ENCODE measurements at regions not wholly inside any gene's neighbourhood (a gene's known extent, or its start where the extent isn't known, plus 50 kb on each side); places are given as distances from the start of the nearest gene placed in this dataset.

DNA sequence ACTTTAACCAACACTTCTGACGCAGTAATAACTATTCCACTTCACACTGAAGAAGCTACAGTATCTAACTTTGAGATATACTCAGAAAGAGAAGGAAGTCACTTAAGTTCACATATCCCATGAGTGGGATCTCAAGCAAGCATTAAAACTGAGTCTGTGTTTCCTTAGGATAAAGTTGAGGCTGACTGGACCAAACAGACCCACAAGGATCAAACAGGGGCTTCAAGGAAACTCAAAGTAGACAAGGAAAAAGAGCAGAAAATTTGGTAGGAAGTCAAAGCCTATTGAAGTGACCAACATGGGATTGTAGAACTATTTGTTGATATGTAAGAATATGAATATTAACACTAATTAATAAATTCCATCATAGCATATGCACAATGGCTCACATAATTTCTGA is 294.9 kb downstream of the ADGB start:
- H3K4me1 Mint-ChIP-seq = no peaks in the 10 kb centered on the region
- H3K4me3 Mint-ChIP-seq = no peak overlapping the region
- H3K27me3 Mint-ChIP-seq = peaks cover 5% of the 10 kb centered on the region
- peaks cover 2% of the 10 kb centered on the region for H3K36me3 Mint-ChIP-seq
- H3K27ac Mint-ChIP-seq = no peak overlapping the region
- no peaks in the 10 kb centered on the region for H3K9me3 Mint-ChIP-seq

GRCh38 chr6:146894624-146895023 is 295.9 kb downstream of the ADGB start:
- H3K4me1 Mint-ChIP-seq = no peaks in the 10 kb centered on the region
- H3K36me3 Mint-ChIP-seq = peaks cover 2% of the 10 kb centered on the region
- no peak overlapping the region for H3K27ac Mint-ChIP-seq
- H3K9me3 Mint-ChIP-seq = peaks cover 0 to 2% (median 1%) of the 10 kb centered on the region in 3 donors
- no peak overlapping the region for H3K4me3 Mint-ChIP-seq
- peaks cover 5% of the 10 kb centered on the region for H3K27me3 Mint-ChIP-seq

GRCh38 chr6:146895101-146895771 is 296.5 kb downstream of the ADGB start:
- H3K4me1 Mint-ChIP-seq = no peaks in the 10 kb centered on the region

GRCh38 chr6:146895772-146896061 is 296.9 kb downstream of the ADGB start:
- Mint-ChIP-seq H3K27ac (no peak overlapping the region), H3K27me3 (peaks cover 5% of the 10 kb centered on the region), H3K4me3 (no peak overlapping the region), H3K4me1 (no peaks in the 10 kb centered on the region), H3K9me3 (peaks cover 0 to 2% (median 1%) of the 10 kb centered on the region in 3 donors), H3K36me3 (peaks cover 2% of the 10 kb centered on the region)

More at GRCh38 chr6:146895101-146895771, 296.5 kb downstream of the ADGB start:
- Mint-ChIP-seq H3K27ac (peak overlapping the region in 1 of 3 donors; percentile 6), H3K9me3 (peaks cover 0 to 2% (median 1%) of the 10 kb centered on the region in 3 donors), H3K27me3 (peaks cover 5% of the 10 kb centered on the region), H3K36me3 (peaks cover 2% of the 10 kb centered on the region), H3K4me3 (no peak overlapping the region)

DNA sequence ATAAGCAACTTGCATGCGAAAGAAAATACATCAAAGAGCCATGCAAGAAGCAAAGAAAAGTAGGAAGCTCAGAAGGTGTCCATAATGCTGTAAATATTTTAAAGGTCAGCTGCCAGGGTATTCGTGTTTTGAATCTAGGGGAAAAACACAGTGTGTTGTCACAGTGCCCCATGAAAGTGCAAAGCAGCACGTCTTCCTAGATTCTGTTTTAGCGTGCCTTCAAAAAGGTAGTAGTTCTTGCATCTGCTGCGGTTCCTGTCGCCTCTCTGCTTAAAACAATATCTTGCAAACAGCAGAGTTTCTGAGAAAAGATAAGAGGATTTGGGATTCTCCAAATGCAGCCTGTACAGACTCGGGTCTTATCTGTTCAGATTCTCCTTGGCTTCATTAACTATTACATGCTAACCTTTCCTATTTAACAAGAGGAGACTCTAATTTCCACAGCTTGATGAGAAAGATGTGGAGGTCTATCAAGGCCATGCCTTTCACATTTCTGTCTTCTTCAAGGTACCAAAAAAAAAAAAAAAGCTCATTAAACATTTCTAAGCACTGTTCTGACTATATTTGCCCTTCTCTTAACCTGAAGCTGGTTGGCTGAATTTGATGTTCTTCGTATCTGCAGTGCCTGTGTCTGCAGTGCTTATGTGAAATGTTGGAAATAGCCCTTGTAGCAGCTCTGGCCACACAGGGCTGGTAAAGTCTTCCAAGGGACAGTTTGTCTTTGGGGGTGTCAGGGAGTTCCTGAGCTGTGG is 297.5 kb downstream of the ADGB start:
- Mint-ChIP-seq H3K9me3 (peaks cover 0 to 2% (median 1%) of the 10 kb centered on the region in 3 donors), H3K36me3 (peaks cover 2% of the 10 kb centered on the region), H3K27me3 (peaks cover 5% of the 10 kb centered on the region), H3K4me3 (peak overlapping the region in 1 of 4 donors; percentile 3), H3K27ac (no peak overlapping the region), H3K4me1 (no peaks in the 10 kb centered on the region)

- peaks cover 2% of the 10 kb centered on the region for H3K36me3 Mint-ChIP-seq
- no peak overlapping the region for H3K27ac Mint-ChIP-seq
- peaks cover 0 to 2% (median 1%) of the 10 kb centered on the region in 3 donors for H3K9me3 Mint-ChIP-seq
- no peaks in the 10 kb centered on the region for H3K4me1 Mint-ChIP-seq
- no peak overlapping the region for H3K4me3 Mint-ChIP-seq
- peaks cover 5% of the 10 kb centered on the region for H3K27me3 Mint-ChIP-seq
Observed at GRCh38 chr6:146896960-146897701, 298.4 kb downstream of the ADGB start.

DNA sequence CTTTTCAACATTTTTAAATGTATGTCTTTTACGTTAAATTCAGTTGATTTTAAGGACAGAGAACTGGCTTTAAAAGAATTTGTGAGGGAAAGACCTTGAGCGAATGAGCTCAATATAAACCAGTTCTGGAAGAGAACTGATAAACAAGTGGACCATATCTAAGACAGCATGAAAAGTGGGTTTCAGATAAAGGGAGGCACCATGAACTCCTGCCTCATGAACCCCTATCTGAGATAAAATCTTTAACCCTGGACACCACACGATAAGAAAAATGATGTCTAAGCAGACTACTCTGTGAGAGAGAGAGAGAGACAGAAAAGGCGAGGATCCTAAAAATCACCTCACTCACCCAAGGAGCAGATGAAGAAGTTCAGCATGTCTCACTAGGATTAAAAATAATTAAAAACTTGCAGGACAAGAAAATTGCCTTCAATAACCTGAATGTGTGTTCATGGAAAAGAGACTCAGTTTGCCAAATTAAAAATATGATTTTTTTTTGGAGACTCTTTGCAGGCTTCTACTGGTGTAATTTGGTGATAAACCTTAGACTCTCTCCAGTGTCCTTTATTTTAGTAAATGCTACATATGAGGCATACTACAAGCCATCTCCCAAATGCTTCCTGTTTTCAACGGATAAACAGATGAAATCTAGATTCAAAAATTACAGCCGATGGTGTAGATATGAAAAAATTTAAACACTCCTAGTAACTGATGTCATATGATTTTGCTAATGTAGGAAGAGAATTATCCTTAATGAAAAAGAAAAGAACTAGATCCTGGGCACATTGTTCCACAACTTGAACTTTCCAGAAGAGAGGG is 299.5 kb downstream of the ADGB start:
- peaks cover 5% of the 10 kb centered on the region for H3K27me3 Mint-ChIP-seq
- H3K4me3 Mint-ChIP-seq = no peak overlapping the region
- H3K4me1 Mint-ChIP-seq = peaks cover 0 to 2% (median 0%) of the 10 kb centered on the region in 3 donors
- peaks cover 0 to 2% (median 1%) of the 10 kb centered on the region in 3 donors for H3K9me3 Mint-ChIP-seq
- H3K27ac Mint-ChIP-seq = no peak overlapping the region
- H3K36me3 Mint-ChIP-seq = peaks cover 2% of the 10 kb centered on the region

- peaks cover 0 to 2% (median 0%) of the 10 kb centered on the region in 3 donors for H3K4me1 Mint-ChIP-seq
- peaks cover 0 to 2% (median 1%) of the 10 kb centered on the region in 3 donors for H3K9me3 Mint-ChIP-seq
- H3K27me3 Mint-ChIP-seq = peaks cover 5% of the 10 kb centered on the region
- no peak overlapping the region for H3K27ac Mint-ChIP-seq
- H3K36me3 Mint-ChIP-seq = peaks cover 2% of the 10 kb centered on the region
- H3K4me3 Mint-ChIP-seq = no peak overlapping the region
Observed at GRCh38 chr6:146898888-146899227, 300.1 kb downstream of the ADGB start.

- H3K27me3 Mint-ChIP-seq = peaks cover 2% of the 10 kb centered on the region
- peaks cover 0 to 2% (median 1%) of the 10 kb centered on the region in 3 donors for H3K9me3 Mint-ChIP-seq
- no peak overlapping the region for H3K27ac Mint-ChIP-seq
- peaks cover 0 to 2% (median 0%) of the 10 kb centered on the region in 3 donors for H3K4me1 Mint-ChIP-seq
- H3K4me3 Mint-ChIP-seq = no peak overlapping the region
- peaks cover 2% of the 10 kb centered on the region for H3K36me3 Mint-ChIP-seq
Observed at GRCh38 chr6:146901940-146902816, 302.0 kb upstream of the STXBP5 start.

DNA sequence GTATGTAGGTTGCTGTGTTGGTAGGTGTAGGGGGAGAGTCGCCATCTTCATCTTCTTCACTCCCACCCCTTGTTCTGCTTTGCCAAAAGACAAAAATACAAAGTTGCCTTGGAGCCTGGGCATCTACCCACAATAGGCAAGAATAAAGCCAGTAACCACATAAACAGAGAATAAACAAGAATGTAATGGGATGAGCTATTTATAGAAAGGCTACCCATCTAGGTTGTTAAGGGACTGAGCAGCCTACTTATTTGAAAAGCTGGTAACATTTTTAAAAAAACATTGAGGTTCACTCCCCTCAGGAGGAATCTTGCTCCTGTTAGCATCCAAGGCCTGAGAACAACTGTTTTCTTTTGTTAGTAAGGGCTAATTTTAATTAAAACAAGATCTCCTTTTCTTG is 301.4 kb upstream of the STXBP5 start:
- Mint-ChIP-seq H3K9me3 (peaks cover 0 to 2% (median 1%) of the 10 kb centered on the region in 3 donors), H3K27me3 (peaks cover 2% of the 10 kb centered on the region), H3K4me1 (peaks cover 0 to 2% (median 0%) of the 10 kb centered on the region in 3 donors), H3K36me3 (peaks cover 2% of the 10 kb centered on the region), H3K4me3 (no peak overlapping the region), H3K27ac (no peak overlapping the region)

- no peak overlapping the region for H3K27ac Mint-ChIP-seq
- H3K27me3 Mint-ChIP-seq = peaks cover 2% of the 10 kb centered on the region
- H3K4me3 Mint-ChIP-seq = no peak overlapping the region
- H3K36me3 Mint-ChIP-seq = no peaks in the 10 kb centered on the region
- peaks cover 0 to 2% (median 0%) of the 10 kb centered on the region in 3 donors for H3K4me1 Mint-ChIP-seq
- H3K9me3 Mint-ChIP-seq = peaks cover 0 to 2% (median 1%) of the 10 kb centered on the region in 3 donors
Observed at GRCh38 chr6:146903451-146903850, 300.8 kb upstream of the STXBP5 start.

DNA sequence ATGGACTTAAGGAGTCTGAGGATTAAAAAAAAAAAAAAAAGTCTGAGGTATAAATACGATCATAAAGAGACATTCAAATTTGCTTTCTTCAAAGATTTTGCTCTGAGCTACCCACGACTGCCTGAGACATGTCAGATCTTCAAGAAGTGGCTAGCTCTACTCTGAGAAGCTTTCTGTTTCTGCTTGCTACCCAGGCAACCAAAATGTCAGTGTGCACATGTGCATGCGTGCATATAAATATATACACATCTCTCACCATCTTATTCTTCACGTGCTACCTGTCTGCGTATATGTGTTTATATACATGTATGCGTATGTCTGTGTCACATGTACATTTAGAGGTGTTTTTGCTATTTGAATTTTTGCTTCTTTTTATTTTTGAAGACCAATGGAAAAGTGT is 299.6 kb upstream of the STXBP5 start:
- no peaks in the 10 kb centered on the region for H3K36me3 Mint-ChIP-seq
- H3K27ac Mint-ChIP-seq = no peak overlapping the region
- peaks cover 2% of the 10 kb centered on the region for H3K27me3 Mint-ChIP-seq
- no peaks in the 10 kb centered on the region for H3K9me3 Mint-ChIP-seq
- H3K4me3 Mint-ChIP-seq = no peak overlapping the region
- H3K4me1 Mint-ChIP-seq = peaks cover 0 to 2% (median 0%) of the 10 kb centered on the region in 3 donors

- H3K27ac Mint-ChIP-seq = no peak overlapping the region
- H3K4me3 Mint-ChIP-seq = no peak overlapping the region
Observed at GRCh38 chr6:146905181-146905704, 299.0 kb upstream of the STXBP5 start.

DNA sequence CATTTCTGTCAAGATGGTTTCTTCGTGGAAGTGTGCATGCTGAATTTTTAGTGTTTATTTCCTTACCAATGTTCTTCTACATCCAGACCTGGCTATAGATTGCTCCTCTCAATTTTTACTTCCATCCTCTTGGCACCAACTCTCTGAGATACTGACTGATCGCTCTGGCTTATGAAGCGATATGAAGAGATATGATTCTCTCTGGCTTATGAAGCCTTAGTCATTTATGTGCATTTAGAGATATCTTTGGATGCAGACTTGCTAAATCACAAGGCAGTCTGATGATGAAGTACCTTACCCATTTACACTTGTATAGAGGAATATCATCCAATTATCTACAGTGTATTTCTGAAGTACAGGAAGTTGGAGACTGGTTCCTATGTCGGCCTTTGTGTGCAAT is 295.4 kb upstream of the STXBP5 start:
- H3K4me1 Mint-ChIP-seq = no peaks in the 10 kb centered on the region
- H3K27me3 Mint-ChIP-seq = peaks cover 3% of the 10 kb centered on the region
- peaks cover 2% of the 10 kb centered on the region for H3K36me3 Mint-ChIP-seq
- H3K4me3 Mint-ChIP-seq = no peak overlapping the region
- no peak overlapping the region for H3K27ac Mint-ChIP-seq
- no peaks in the 10 kb centered on the region for H3K9me3 Mint-ChIP-seq

More at GRCh38 chr6:146905181-146905704, 299.0 kb upstream of the STXBP5 start:
- H3K27me3 Mint-ChIP-seq = peaks cover 2% of the 10 kb centered on the region
- H3K4me1 Mint-ChIP-seq = peaks cover 0 to 2% (median 0%) of the 10 kb centered on the region in 3 donors
- no peaks in the 10 kb centered on the region for H3K36me3 Mint-ChIP-seq
- H3K9me3 Mint-ChIP-seq = no peaks in the 10 kb centered on the region

All from IgD-negative memory B cell (primary cell).